HPDE6-E6E7 (cell line): ENCODE measurements at regions not wholly inside any gene's neighbourhood (a gene's known extent, or its start where the extent isn't known, plus 50 kb on each side); places are given as distances from the start of the nearest gene placed in this dataset.

Experiments used
- DNase-seq: peaks from one replicate; pipeline ENCODE4 v3.0.0; 2011; ENCODE audit warnings: missing footprints; ENCODE audit errors: extremely low spot score

- no peak for DNase-seq
These were observed 354.2 kb downstream of the RBM43 start for GRCh38 chr2:150907466-150907865.

- no peak for DNase-seq
These were observed 358.2 kb downstream of the RBM43 start for GRCh38 chr2:150903461-150903860.

DNA sequence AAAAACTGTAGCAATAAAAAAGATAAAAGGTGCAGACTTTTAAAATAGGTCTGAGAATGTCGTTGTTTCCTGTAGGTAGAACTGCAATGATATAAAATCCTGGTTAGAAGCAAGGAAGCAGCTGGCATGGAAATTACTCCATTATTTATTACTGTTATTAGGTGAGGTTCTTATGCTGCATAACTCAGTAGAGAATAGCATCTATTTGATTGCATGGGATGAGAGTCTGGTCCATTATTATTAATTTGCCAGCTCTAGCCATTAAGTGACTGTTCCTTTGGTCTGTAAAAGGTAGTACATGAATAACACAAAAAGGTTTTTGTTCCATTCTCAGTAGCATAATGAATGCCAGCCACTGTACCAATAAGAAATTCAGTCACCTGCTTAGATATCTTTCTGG lies 358.6 kb downstream of the RBM43 start:
- DNase-seq: no peak

GRCh38 chr2:150900913-150901312 lies 360.8 kb downstream of the RBM43 start:
- DNase-seq: no peak

GRCh38 chr2:150895968-150896367 lies 365.7 kb downstream of the RBM43 start:
- no peak for DNase-seq

DNA sequence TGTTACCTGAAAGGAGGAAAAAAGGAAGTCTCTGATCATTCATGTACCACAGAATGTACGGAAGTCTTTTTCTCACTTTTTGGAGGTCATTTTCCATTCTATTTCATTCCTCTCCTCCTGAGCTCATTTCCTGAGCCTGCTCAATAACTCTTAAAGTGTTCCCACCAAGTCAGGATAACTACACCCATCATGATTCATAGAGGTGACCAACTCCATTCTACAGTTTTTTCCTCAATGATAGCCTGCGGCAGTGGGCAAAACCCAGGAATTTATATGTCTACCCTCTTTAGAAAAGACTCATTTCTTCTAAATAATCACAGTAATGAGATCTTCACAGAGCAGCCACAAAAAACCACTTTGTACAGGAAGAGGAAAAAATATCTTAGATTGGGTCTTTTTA lies 372.5 kb downstream of the RBM43 start:
- DNase-seq: peak; percentile 9

GRCh38 chr2:150888337-150888736 lies 373.3 kb downstream of the RBM43 start:
- no peak for DNase-seq

- no peak for DNase-seq
These were observed 373.7 kb downstream of the RBM43 start for GRCh38 chr2:150887926-150888325.

GRCh38 chr2:150885774-150886386 lies 375.8 kb downstream of the RBM43 start:
- no peak for DNase-seq

- no peak for DNase-seq
These were observed 376.4 kb downstream of the RBM43 start for GRCh38 chr2:150885236-150885635.

- DNase-seq: no peak
These were observed 378.1 kb downstream of the RBM43 start for GRCh38 chr2:150883613-150883895.

- DNase-seq: no peak
These were observed 378.7 kb downstream of the RBM43 start for GRCh38 chr2:150882751-150883612.

DNA sequence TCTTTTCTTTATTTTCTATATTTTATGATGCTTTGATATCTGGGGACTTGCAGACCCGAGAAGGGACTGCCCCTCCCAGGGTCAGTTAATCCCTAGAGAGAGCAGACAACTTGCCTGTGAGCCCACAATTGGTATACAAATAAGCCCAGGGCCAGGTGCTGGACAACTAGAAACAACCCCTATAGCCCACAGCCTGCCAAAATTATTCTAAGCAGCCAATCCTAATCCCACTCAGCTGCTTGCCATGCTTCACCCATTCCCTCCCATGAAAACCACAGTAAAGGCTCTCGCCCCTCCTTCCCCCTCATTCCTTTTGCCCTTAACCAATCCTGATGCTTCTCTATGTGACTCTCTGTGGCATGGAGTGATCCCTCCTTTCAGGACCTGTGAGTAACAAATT lies 380.7 kb downstream of the RBM43 start:
- DNase-seq: no peak

DNA sequence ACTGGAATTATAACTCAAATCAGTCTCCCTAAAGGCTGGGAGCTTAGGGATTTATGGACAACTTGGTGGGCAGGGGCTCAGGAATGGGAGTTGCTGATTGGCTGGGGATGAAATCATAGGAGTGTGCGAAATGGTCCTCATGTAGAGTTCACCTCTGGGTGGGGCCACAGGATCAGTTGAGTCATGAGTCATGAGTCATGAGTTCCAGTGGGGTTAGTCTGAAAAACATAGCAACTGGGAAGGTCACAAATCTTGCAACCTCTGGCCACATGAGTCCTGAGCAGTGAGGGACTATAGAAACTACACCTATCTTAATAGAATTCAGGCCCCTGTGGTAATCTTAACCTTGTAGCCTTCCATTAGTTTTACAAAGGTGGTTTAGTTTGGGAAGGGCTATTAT lies 383.3 kb downstream of the RBM43 start:
- no peak for DNase-seq

GRCh38 chr2:150876251-150876950 lies 385.3 kb downstream of the RBM43 start:
- DNase-seq: no peak

GRCh38 chr2:150873396-150873772 lies 385.9 kb upstream of the RND3 start:
- DNase-seq: no peak

- DNase-seq: no peak
These were observed 385.4 kb upstream of the RND3 start for GRCh38 chr2:150872756-150873395.

- no peak for DNase-seq
These were observed 379.0 kb upstream of the RND3 start for GRCh38 chr2:150866431-150866830.

DNA sequence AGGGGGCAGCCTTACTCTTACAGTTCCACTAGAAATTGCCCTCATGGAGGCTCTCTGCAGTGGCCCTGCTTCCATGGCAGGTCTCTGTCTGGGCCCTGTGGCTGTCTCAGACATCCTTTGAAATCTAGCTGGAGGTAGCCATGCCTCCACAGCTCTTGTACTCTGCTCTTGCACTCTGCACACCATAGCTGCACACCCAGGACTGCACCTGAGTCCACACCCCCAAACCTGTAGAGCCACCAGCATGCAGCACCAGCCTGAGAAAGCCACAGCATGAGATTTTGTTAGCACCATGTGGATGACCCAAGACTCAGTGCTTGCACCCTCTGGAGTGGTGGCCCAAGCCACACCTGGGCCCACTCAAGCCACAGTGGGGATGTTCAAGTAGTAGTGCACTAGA lies 376.2 kb upstream of the RND3 start:
- no peak for DNase-seq

GRCh38 chr2:150860301-150860700 lies 372.8 kb upstream of the RND3 start:
- DNase-seq: no peak

- no peak for DNase-seq
These were observed 372.4 kb upstream of the RND3 start for GRCh38 chr2:150859877-150860276.

DNA sequence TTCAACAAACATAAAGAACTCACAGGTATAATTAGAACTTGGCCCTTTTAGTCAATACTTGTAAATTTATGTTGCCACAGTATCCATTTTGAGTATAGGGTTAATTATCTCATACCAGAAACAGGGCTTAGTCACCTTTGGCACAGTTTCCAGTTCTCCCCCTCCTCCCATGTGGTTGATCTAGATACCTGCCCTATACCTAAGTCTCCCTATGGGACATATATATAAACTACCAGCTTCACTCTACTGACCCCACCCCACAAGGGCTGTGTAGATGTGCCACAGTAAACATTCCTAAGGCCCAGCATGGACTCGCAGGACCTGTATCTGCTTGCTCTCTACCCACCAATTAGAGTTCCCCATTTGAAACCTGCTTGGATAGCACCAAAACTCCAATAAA lies 371.7 kb upstream of the RND3 start:
- no peak for DNase-seq

GRCh38 chr2:150858382-150858781 lies 370.9 kb upstream of the RND3 start:
- no peak for DNase-seq
